ENCODE measurements at regions not wholly inside any gene's neighbourhood (a gene's known extent, or its start where the extent isn't known, plus 50 kb on each side); places are given as distances from the start of the nearest gene placed in this dataset.

- no peak for TF ChIP-seq YY1 (IDR thresholded peaks at IDR 0.05)
- no peak for TF ChIP-seq HNF4A (conservative IDR thresholded peaks at IDR 0.05)
- TF ChIP-seq SP1 (IDR thresholded peaks at IDR 0.05), result no peak
- TF ChIP-seq ZBTB33 (IDR thresholded peaks at IDR 0.05), result no peak
- TF ChIP-seq RAD21 (IDR thresholded peaks at IDR 0.05), result no peak
- TF ChIP-seq EGR1 (IDR thresholded peaks at IDR 0.05; ENCODE audit: low read depth in 2 of 2), result no peak
- no peak for TF ChIP-seq NR2F2 (IDR thresholded peaks at IDR 0.05)
- TF ChIP-seq FOXA2 (IDR thresholded peaks at IDR 0.05), result no peak
- TF ChIP-seq JUND (IDR thresholded peaks at IDR 0.05), result no peak
- TF ChIP-seq GABPA (IDR thresholded peaks at IDR 0.05 in 1 of 2, conservative IDR thresholded peaks at IDR 0.05 in 1 of 2), result no peak
- TF ChIP-seq REST (IDR thresholded peaks at IDR 0.05), result no peak
- no peak for TF ChIP-seq FOXA1 (IDR thresholded peaks at IDR 0.05)
- no peak for TF ChIP-seq MAX (IDR thresholded peaks at IDR 0.05)
- TF ChIP-seq HNF4G (IDR thresholded peaks at IDR 0.05), result no peak
- no peak for TF ChIP-seq ATF3 (IDR thresholded peaks at IDR 0.05)
- 0% methylated on average over 1 of the region's 1 CpG for WGBS
- DNase-seq (ENCODE audit: low spot score), result no peak
- H3K27me3 ChIP-seq (ENCODE audit: control insufficient read depth in 4 of 4, insufficient read depth in 4 of 4, low read length in 3 of 4), result no peaks in the 10 kb centered on the region
- no peak overlapping the region for H3K9ac ChIP-seq (ENCODE audit: low read depth in 1 of 2, low read length in 2 of 2)
- no peaks in the 10 kb centered on the region for H3K9me3 ChIP-seq (ENCODE audit: control insufficient read depth in 4 of 4, low read length in 3 of 4)
- no peaks in the 10 kb centered on the region for H3K36me3 ChIP-seq (ENCODE audit: control insufficient read depth in 4 of 4, insufficient read depth in 3 of 4, low read depth in 1 of 4, low read length in 3 of 4)
- H3K4me1 ChIP-seq (ENCODE audit: control insufficient read depth in 4 of 4, insufficient read depth in 4 of 4, low read length in 3 of 4), result no peaks in the 10 kb centered on the region
- H3K27ac ChIP-seq (ENCODE audit: low read depth in 1 of 2, low read length in 2 of 2), result no peak overlapping the region
- H3K4me3 ChIP-seq (ENCODE audit: low read depth in 1 of 3, low read length in 3 of 3), result no peak overlapping the region
Observed at GRCh38 chr1:29914936-29915335, 678.6 kb downstream of the PTPRU start.

GRCh38 chr1:29912425-29912824, 676.1 kb downstream of the PTPRU start:
- no peak overlapping the region for H3K27ac ChIP-seq (ENCODE audit: low read depth in 1 of 2, low read length in 2 of 2)
- H3K9me3 ChIP-seq (ENCODE audit: control insufficient read depth in 4 of 4, low read length in 3 of 4), result no peaks in the 10 kb centered on the region
- 54% methylated on average over 1 of the region's 1 CpG for WGBS
- no peak for DNase-seq (ENCODE audit: low spot score)
- H3K9ac ChIP-seq (ENCODE audit: low read depth in 1 of 2, low read length in 2 of 2), result no peak overlapping the region
- no peaks in the 10 kb centered on the region for H3K36me3 ChIP-seq (ENCODE audit: control insufficient read depth in 4 of 4, insufficient read depth in 3 of 4, low read depth in 1 of 4, low read length in 3 of 4)
- no peaks in the 10 kb centered on the region for H3K4me1 ChIP-seq (ENCODE audit: control insufficient read depth in 4 of 4, insufficient read depth in 4 of 4, low read length in 3 of 4)
- H3K4me3 ChIP-seq (ENCODE audit: low read depth in 1 of 3, low read length in 3 of 3), result no peak overlapping the region
- no peaks in the 10 kb centered on the region for H3K27me3 ChIP-seq (ENCODE audit: control insufficient read depth in 4 of 4, insufficient read depth in 4 of 4, low read length in 3 of 4)
- peak; percentile 73 to 76 for TF ChIP-seq RAD21 (IDR thresholded peaks at IDR 0.05)
- peak; percentile 34 for TF ChIP-seq CTCF (IDR thresholded peaks at IDR 0.05; ENCODE audit: low read depth, low read length, missing input control)
- no peak for TF ChIP-seq REST (IDR thresholded peaks at IDR 0.05)
